GM12874 (cell line): ENCODE measurements at regions not wholly inside any gene's neighbourhood (a gene's known extent, or its start where the extent isn't known, plus 50 kb on each side); places are given as distances from the start of the nearest gene placed in this dataset.

Experiments
- CTCF ChIP-seq: IDR thresholded peaks from 2 replicates; pipeline ENCODE4 v1.5.1; 2011; ENCODE audit warnings: low read depth, mild to moderate bottlenecking, control low read depth, low read length, moderate library complexity; ENCODE audit not compliant: insufficient read depth

GRCh38 chr12:9349888-9350885, 142.0 kb upstream of the PZP start:
- TF ChIP-seq CTCF = no peak

GRCh38 chr12:9348906-9349518, 140.8 kb upstream of the PZP start:
- no peak for TF ChIP-seq CTCF

- no peak for TF ChIP-seq CTCF
These were observed 139.3 kb upstream of the PZP start for GRCh38 chr12:9347328-9348127.

GRCh38 chr12:9346866-9347327, 138.7 kb upstream of the PZP start:
- TF ChIP-seq CTCF = no peak

GRCh38 chr12:9345171-9345570, 137.0 kb upstream of the PZP start:
- no peak for TF ChIP-seq CTCF

- TF ChIP-seq CTCF = no peak
These were observed 136.3 kb upstream of the PZP start for GRCh38 chr12:9344541-9344940.

GRCh38 chr12:9343731-9344130, 135.5 kb upstream of the PZP start:
- no peak for TF ChIP-seq CTCF
